HG03354 (cell line): ENCODE measurements at regions not wholly inside any gene's neighbourhood (a gene's known extent, or its start where the extent isn't known, plus 50 kb on each side); places are given as distances from the start of the nearest gene placed in this dataset.
"Not testable (repeated sequence)": the region's sequence is repeated elsewhere in the genome, so short reads cannot be mapped to it uniquely, and the experiment has no call there.

Source experiments
- ATAC-seq: cut with Tn5 transposase; IDR thresholded peaks from one replicate; pipeline ENCODE4 v1.9.1; 2021; ENCODE audit warnings: mild to moderate bottlenecking; ENCODE audit not compliant: unreplicated experiment, poor library complexity, severe bottlenecking

- no peak for ATAC-seq
Measured at GRCh38 chr18:46179306-46179705, 75.1 kb downstream of the HAUS1 start.

- no peak for ATAC-seq
Measured at GRCh38 chr18:46182633-46183358, 78.6 kb downstream of the HAUS1 start.

GRCh38 chr18:46184296-46184695 lies 80.1 kb downstream of the HAUS1 start:
- not testable (repeated sequence) for ATAC-seq

- ATAC-seq = peak; percentile 57
Measured at GRCh38 chr18:46184727-46185126, 80.5 kb downstream of the HAUS1 start.

- ATAC-seq = no peak
Measured at GRCh38 chr18:46190667-46191066, 86.5 kb downstream of the HAUS1 start.

- ATAC-seq = no peak
Measured at GRCh38 chr18:46196627-46197243, 92.5 kb downstream of the HAUS1 start.

- no peak for ATAC-seq
Measured at GRCh38 chr18:46199515-46200147, 95.4 kb downstream of the HAUS1 start.

GRCh38 chr18:46200178-46201055 lies 96.2 kb downstream of the HAUS1 start:
- ATAC-seq = not testable (repeated sequence)

GRCh38 chr18:46204143-46204542 lies 100.0 kb downstream of the HAUS1 start:
- ATAC-seq = no peak

GRCh38 chr18:46207985-46208384 lies 103.8 kb downstream of the HAUS1 start:
- no peak for ATAC-seq

GRCh38 chr18:46209161-46209560 lies 105.0 kb downstream of the HAUS1 start:
- no peak for ATAC-seq

GRCh38 chr18:46211816-46212215 lies 107.6 kb downstream of the HAUS1 start:
- ATAC-seq = no peak

- ATAC-seq = no peak
Measured at GRCh38 chr18:46212398-46212797, 108.2 kb downstream of the HAUS1 start.

GRCh38 chr18:46213295-46213694 lies 109.1 kb downstream of the HAUS1 start:
- ATAC-seq = no peak

- ATAC-seq = no peak
Measured at GRCh38 chr18:46214435-46214834, 110.2 kb downstream of the HAUS1 start.

- ATAC-seq = no peak
Measured at GRCh38 chr18:46215902-46216723, 111.9 kb downstream of the HAUS1 start.

- ATAC-seq = no peak
Measured at GRCh38 chr18:46220116-46220515, 115.9 kb downstream of the HAUS1 start.

- ATAC-seq = no peak
Measured at GRCh38 chr18:46222093-46222492, 117.9 kb downstream of the HAUS1 start.

GRCh38 chr18:46222710-46223360 lies 118.7 kb downstream of the HAUS1 start:
- ATAC-seq = no peak
